K562 (cell line): ENCODE measurements at regions not wholly inside any gene's neighbourhood (a gene's known extent, or its start where the extent isn't known, plus 50 kb on each side); places are given as distances from the start of the nearest gene placed in this dataset.

ENCODE experiments used
- ATAC-seq: fragments of 200-7000 bp; cut with Tn5 transposase; 3 replicates; pipeline ENCODE4 v1.9.1; 2020; ENCODE audit warnings: moderate library complexity
- BruUV-seq: library from RNA; stranded (reverse); fragments of 400-500 nt; replicated peaks from 2 replicates; lab custom pipeline; 2021; lab: Mats Ljungman, UMichigan
- CTCF ChIA-PET: fragments of 300-600 bp; formaldehyde crosslinking; extraction: SDS; loops from one replicate; lab custom pipeline; 2021; ENCODE audit warnings: low intra/inter-chr PET ratio; lab: Yijun Ruan, JAX
- POLR2A ChIA-PET: fragments of 300-600, 350-650 bp; sonication (Branson Sonifier 250); formaldehyde crosslinking; extraction: SDS; loops from one replicate; lab custom pipeline; 2021; ENCODE audit warnings: antibody characterized with exemption, inconsistent platforms; lab: Yijun Ruan, JAX
- DNase-seq, 4 experiments: peaks; one replicate each; pipeline versions ENCODE4 v3.0.0 to v3.0.0-alpha.2; 2011 to 2018; ENCODE audit warnings: low spot score in 3 of 4, mixed read lengths in 3 of 4; ENCODE audit errors: extremely low read depth in 1 of 4
- FAIRE-seq: peaks from 2 replicates; lab custom pipeline; 2011; peaks lifted over from hg19 to GRCh38; lab: Jason Lieb, UNC
- H2AFZ ChIP-seq: 2 replicates; pipeline ENCODE4 v1.6.0; 2011; ENCODE audit warnings: low read depth, low read length, control low read depth, inconsistent platforms
- H3K27ac ChIP-seq: fragments of 200-600 bp; 3 replicates; pipeline ENCODE4 v1.8.0; 2011; ENCODE audit warnings: low read depth, mild to moderate bottlenecking, control low read depth, inconsistent platforms, low read length, moderate library complexity, mixed read lengths; ENCODE audit errors: extremely low read depth
- H3K27me3 ChIP-seq, 2 experiments: fragments of 300-600 bp in 1 of 2; 2 replicates in 1 of 2; 3 replicates in 1 of 2; pipeline versions ENCODE4 v1.6.0 to v1.8.0; 2011; ENCODE audit warnings: inconsistent platforms in 2 of 2, low read length in 2 of 2, mild to moderate bottlenecking in 1 of 2, mixed read lengths in 1 of 2, moderate library complexity in 1 of 2; ENCODE audit not compliant: control insufficient read depth in 2 of 2, insufficient read depth in 2 of 2
- H3K36me3 ChIP-seq: fragments of 300-600 bp; 3 replicates; pipeline ENCODE4 v1.8.0; 2011; ENCODE audit warnings: mild to moderate bottlenecking, low read length, inconsistent platforms; ENCODE audit not compliant: control insufficient read depth, insufficient read depth
- H3K4me1 ChIP-seq, 2 experiments: fragments of 200-600 bp in 1 of 2; replicated peaks in 1 of 2; 2 replicates in 1 of 2; 3 replicates in 1 of 2; pipeline versions ENCODE4 v1.5.1 to v1.8.0; 2011; ENCODE audit warnings: inconsistent platforms in 2 of 2, low read length in 2 of 2, mild to moderate bottlenecking in 1 of 2, mixed read lengths in 1 of 2, moderate library complexity in 1 of 2; ENCODE audit not compliant: control insufficient read depth in 2 of 2, insufficient read depth in 2 of 2
- H3K4me2 ChIP-seq: 2 replicates; pipeline ENCODE4 v1.6.1; 2011; ENCODE audit warnings: low read length, control low read depth, inconsistent platforms, mixed read lengths; ENCODE audit not compliant: insufficient read depth
- H3K4me3 ChIP-seq: fragments of 200-600 bp; sonication (generic), shearing (Covaris generic); 2 replicates; pipeline ENCODE4 v1.5.1; 2016; ENCODE audit warnings: control low read depth, inconsistent platforms
- H3K79me2 ChIP-seq: fragments of 200-600 bp; 3 replicates; pipeline ENCODE4 v1.8.0; 2011; ENCODE audit warnings: low read length, inconsistent platforms; ENCODE audit not compliant: control insufficient read depth, insufficient read depth
- H3K9ac ChIP-seq, 2 experiments: 2 replicates each; pipeline versions ENCODE4 v1.6.0 to v1.6.1; 2011; ENCODE audit warnings: low read depth in 2 of 2, low read length in 2 of 2, control low read depth in 1 of 2, inconsistent platforms in 1 of 2, mild to moderate bottlenecking in 1 of 2, mixed read lengths in 1 of 2; ENCODE audit not compliant: insufficient read depth in 1 of 2
- H3K9me1 ChIP-seq: one replicate; pipeline ENCODE4 v1.6.0; 2011; ENCODE audit warnings: inconsistent platforms, mild to moderate bottlenecking, low read length, moderate library complexity; ENCODE audit not compliant: control insufficient read depth, insufficient read depth
- H3K9me3 ChIP-seq: replicated peaks from 2 replicates; pipeline ENCODE4 v1.5.1; 2011; ENCODE audit warnings: low read depth, low read length, inconsistent platforms; ENCODE audit not compliant: control insufficient read depth, insufficient read depth
- H4K20me1 ChIP-seq: replicated peaks from 2 replicates; pipeline ENCODE4 v1.6.1; 2011; ENCODE audit warnings: low read length, inconsistent platforms, mixed read lengths; ENCODE audit not compliant: control insufficient read depth, insufficient read depth
- POU5F1 ChIP-seq: fragments of 150-350 bp; IDR thresholded peaks from 2 replicates; pipeline ENCODE4 v1.6.1; 2014; ENCODE audit warnings: borderline replicate concordance, low read length, low read depth, mild to moderate bottlenecking; ENCODE audit not compliant: partially characterized antibody
- SP1 ChIP-seq: sonication (generic); formaldehyde crosslinking; IDR thresholded peaks from 2 replicates; pipeline ENCODE4 v1.8.1; 2022; ENCODE audit warnings: mild to moderate bottlenecking, missing genetic modification reagents
- TARDBP ChIP-seq: fragments of 450-650 bp; IDR thresholded peaks from 2 replicates; pipeline ENCODE4 v1.6.1; 2016
- ZC3H11A ChIP-seq: IDR thresholded peaks from 2 replicates; pipeline ENCODE4 v1.6.1; 2012; ENCODE audit warnings: low read depth, low read length, improper control_type of control experiment
- ZNF140 ChIP-seq: fragments of 250-450 bp; sonication (Bioruptor Pico); IDR thresholded peaks from 2 replicates; pipeline ENCODE4 v1.8.0; 2021; ENCODE audit warnings: moderate library complexity, mild to moderate bottlenecking, inconsistent platforms
- WGBS: fragments of 100-300 bp; shearing (Covaris generic); methylation state at CpG from one replicate; pipeline ENCODE4 v1.1.6; 2016; ENCODE audit warnings: low coverage, mixed read lengths; ENCODE audit not compliant: insufficient coverage; ENCODE audit errors: missing lambda C conversion rate; 5-methylcytosine and 5-hydroxymethylcytosine counted together
- in situ Hi-C: fragments of 300-500 bp; cut with MboI; formaldehyde crosslinking; loops from 4 replicates; pipeline ENCODE4 v1.15.0; 2018; ENCODE audit warnings: inconsistent platforms, mixed read lengths
- intact Hi-C: fragments of 100-400 bp; cut with micrococcal nuclease; formaldehyde crosslinking; loops from 2 replicates; pipeline ENCODE4 v1.14.2; 2022
- TF ChIP-seq, protein P1 (sequence below): fragments of 450-650 bp; conservative IDR thresholded peaks from 2 replicates; pipeline ENCODE4 v1.6.1; 2016; ENCODE audit warnings: missing genetic modification characterization, low read depth, mild to moderate bottlenecking, missing compliant biosample characterization, moderate library complexity
- TF ChIP-seq, protein P2 (sequence below): fragments of 250-450 bp; sonication (Bioruptor Pico); IDR thresholded peaks from 2 replicates; pipeline ENCODE4 v1.4.0; 2020; ENCODE audit warnings: mild to moderate bottlenecking, moderate library complexity, borderline replicate concordance
- TF ChIP-seq, protein P3 (sequence below): fragments of 450-650 bp; IDR thresholded peaks from 2 replicates; pipeline ENCODE4 v1.6.1; 2016; ENCODE audit warnings: borderline replicate concordance

DNA sequence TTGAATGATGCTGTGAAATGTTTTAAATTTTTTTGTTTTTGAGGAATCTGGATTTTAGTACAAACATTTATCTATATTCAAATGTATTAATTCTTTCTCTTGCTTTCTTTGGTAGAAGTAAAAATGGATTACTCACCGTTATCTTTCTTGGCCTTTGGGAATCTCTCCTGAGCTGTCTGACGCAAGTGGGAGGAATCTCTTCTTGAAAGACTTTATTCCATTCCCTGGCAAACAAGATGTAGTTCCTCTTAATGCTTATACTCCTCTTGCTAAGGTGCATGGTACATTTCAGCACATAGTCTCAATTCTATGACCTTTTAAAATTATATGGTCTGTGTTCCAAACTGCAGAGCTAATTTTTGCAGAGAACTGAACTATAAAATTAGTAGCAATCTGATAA, 246.2 kb upstream of the SLC10A2 start:
- H3K9me1 ChIP-seq, result no peaks in the 10 kb centered on the region
- H3K9me3 ChIP-seq, result no peaks in the 10 kb centered on the region
- no peak overlapping the region for H3K4me2 ChIP-seq
- no peaks in the 10 kb centered on the region for H3K36me3 ChIP-seq
- H3K4me1 ChIP-seq, result no peaks in the 10 kb centered on the region
- DNase-seq, result no peak
- H3K27me3 ChIP-seq, result no peaks in the 10 kb centered on the region
- 0% methylated on average over 2 of the region's 2 CpGs for whole genome bisulfite sequencing
- in situ Hi-C loops (no loop called here), intact Hi-C loops (no loop called here)
- no peak overlapping the region for H3K27ac ChIP-seq
- no peak overlapping the region for H2AFZ ChIP-seq
- BruUV-seq, result no TSS peak
- H3K9ac ChIP-seq, result no peak overlapping the region
- TF ChIP-seq ZC3H11A (no peak), TARDBP (no peak), ZNF140 (CRISPR knock-in tag) (no peak), SP1 (CRISPR knock-in tag) (no peak), POU5F1 (no peak)
- TF ChIP-seq, protein P1, sequence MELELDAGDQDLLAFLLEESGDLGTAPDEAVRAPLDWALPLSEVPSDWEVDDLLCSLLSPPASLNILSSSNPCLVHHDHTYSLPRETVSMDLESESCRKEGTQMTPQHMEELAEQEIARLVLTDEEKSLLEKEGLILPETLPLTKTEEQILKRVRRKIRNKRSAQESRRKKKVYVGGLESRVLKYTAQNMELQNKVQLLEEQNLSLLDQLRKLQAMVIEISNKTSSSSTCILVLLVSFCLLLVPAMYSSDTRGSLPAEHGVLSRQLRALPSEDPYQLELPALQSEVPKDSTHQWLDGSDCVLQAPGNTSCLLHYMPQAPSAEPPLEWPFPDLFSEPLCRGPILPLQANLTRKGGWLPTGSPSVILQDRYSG (tag), result no peak
- TF ChIP-seq, protein P2, sequence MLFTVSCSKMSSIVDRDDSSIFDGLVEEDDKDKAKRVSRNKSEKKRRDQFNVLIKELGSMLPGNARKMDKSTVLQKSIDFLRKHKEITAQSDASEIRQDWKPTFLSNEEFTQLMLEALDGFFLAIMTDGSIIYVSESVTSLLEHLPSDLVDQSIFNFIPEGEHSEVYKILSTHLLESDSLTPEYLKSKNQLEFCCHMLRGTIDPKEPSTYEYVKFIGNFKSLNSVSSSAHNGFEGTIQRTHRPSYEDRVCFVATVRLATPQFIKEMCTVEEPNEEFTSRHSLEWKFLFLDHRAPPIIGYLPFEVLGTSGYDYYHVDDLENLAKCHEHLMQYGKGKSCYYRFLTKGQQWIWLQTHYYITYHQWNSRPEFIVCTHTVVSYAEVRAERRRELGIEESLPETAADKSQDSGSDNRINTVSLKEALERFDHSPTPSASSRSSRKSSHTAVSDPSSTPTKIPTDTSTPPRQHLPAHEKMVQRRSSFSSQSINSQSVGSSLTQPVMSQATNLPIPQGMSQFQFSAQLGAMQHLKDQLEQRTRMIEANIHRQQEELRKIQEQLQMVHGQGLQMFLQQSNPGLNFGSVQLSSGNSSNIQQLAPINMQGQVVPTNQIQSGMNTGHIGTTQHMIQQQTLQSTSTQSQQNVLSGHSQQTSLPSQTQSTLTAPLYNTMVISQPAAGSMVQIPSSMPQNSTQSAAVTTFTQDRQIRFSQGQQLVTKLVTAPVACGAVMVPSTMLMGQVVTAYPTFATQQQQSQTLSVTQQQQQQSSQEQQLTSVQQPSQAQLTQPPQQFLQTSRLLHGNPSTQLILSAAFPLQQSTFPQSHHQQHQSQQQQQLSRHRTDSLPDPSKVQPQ (CRISPR knock-in tag), result no peak
- TF ChIP-seq, protein P3, sequence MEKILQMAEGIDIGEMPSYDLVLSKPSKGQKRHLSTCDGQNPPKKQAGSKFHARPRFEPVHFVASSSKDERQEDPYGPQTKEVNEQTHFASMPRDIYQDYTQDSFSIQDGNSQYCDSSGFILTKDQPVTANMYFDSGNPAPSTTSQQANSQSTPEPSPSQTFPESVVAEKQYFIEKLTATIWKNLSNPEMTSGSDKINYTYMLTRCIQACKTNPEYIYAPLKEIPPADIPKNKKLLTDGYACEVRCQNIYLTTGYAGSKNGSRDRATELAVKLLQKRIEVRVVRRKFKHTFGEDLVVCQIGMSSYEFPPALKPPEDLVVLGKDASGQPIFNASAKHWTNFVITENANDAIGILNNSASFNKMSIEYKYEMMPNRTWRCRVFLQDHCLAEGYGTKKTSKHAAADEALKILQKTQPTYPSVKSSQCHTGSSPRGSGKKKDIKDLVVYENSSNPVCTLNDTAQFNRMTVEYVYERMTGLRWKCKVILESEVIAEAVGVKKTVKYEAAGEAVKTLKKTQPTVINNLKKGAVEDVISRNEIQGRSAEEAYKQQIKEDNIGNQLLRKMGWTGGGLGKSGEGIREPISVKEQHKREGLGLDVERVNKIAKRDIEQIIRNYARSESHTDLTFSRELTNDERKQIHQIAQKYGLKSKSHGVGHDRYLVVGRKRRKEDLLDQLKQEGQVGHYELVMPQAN, result no peak
- POLR2A ChIA-PET, result no interaction called here
- ATAC-seq, result no peak
- no peaks in the 10 kb centered on the region for H4K20me1 ChIP-seq
- no peak overlapping the region for H3K4me3 ChIP-seq
- CTCF ChIA-PET, result no interaction called here
- no peaks in the 10 kb centered on the region for H3K79me2 ChIP-seq
- no peak for FAIRE-seq
